SK-N-SH (cell line): ENCODE measurements at regions not wholly inside any gene's neighbourhood (a gene's known extent, or its start where the extent isn't known, plus 50 kb on each side); places are given as distances from the start of the nearest gene placed in this dataset.

Experiments
- CTCF ChIA-PET: fragments of 300-600, 350-600 bp; formaldehyde crosslinking; extraction: SDS; loops from one replicate; lab custom pipeline; 2021; lab: Yijun Ruan, JAX
- POLR2A ChIA-PET: fragments of 350-600 bp; sonication (Branson Sonifier 250); formaldehyde crosslinking; extraction: SDS; loops from one replicate; lab custom pipeline; 2020; ENCODE audit warnings: antibody characterized with exemption, inconsistent platforms; lab: Yijun Ruan, JAX
- DNase-seq: peaks from one replicate; pipeline ENCODE4 v3.0.0; 2012
- H2AFZ ChIP-seq: fragments of 200-600 bp; sonication (generic); 2 replicates; pipeline ENCODE4 v1.8.1; 2016; ENCODE audit warnings: antibody characterized with exemption, mild to moderate bottlenecking, low read depth
- H3F3A ChIP-seq: fragments of 200-600 bp; sonication (generic); replicated peaks from 2 replicates; pipeline ENCODE3; 2016; ENCODE audit warnings: antibody characterized with exemption, mild to moderate bottlenecking; ENCODE audit not compliant: insufficient read depth
- H3K27ac ChIP-seq, 2 experiments: fragments of 200-500 bp in 1 of 2; fragments of 200-600 bp in 1 of 2; sonication (Bioruptor generic) in 1 of 2; sonication (generic), shearing (Covaris generic) in 1 of 2; 2 replicates each; pipeline versions ENCODE4 v1.5.1 to v1.6.1; 2014 to 2016; ENCODE audit warnings: low read depth in 2 of 2, inconsistent platforms in 1 of 2, low read length in 1 of 2, mild to moderate bottlenecking in 1 of 2, mixed read lengths in 1 of 2
- H3K27me3 ChIP-seq: fragments of 200-600 bp; sonication (generic), shearing (Covaris generic); 2 replicates; pipeline ENCODE4 v1.6.1; 2016; ENCODE audit warnings: mixed run types; ENCODE audit not compliant: insufficient read depth
- H3K36me3 ChIP-seq, 2 experiments: fragments of 200-500 bp in 1 of 2; fragments of 200-600 bp in 1 of 2; sonication (Bioruptor generic) in 1 of 2; sonication (generic) in 1 of 2; replicated peaks in 1 of 2; 2 replicates each; pipeline versions ENCODE3 to v1.5.1; 2014 to 2016; ENCODE audit warnings: low read length in 1 of 2, mild to moderate bottlenecking in 1 of 2; ENCODE audit not compliant: insufficient read depth in 2 of 2, control insufficient read depth in 1 of 2
- H3K4me1 ChIP-seq, 2 experiments: fragments of 200-500 bp in 1 of 2; fragments of 200-600 bp in 1 of 2; sonication (Bioruptor generic) in 1 of 2; sonication (generic), shearing (Covaris generic) in 1 of 2; 2 replicates each; pipeline versions ENCODE4 v1.5.1 to v1.6.1; 2014 to 2016; ENCODE audit warnings: low read depth in 1 of 2, low read length in 1 of 2, mixed run types in 1 of 2; ENCODE audit not compliant: insufficient read depth in 2 of 2, control insufficient read depth in 1 of 2
- H3K4me2 ChIP-seq: fragments of 200-600 bp; sonication (generic), shearing (Covaris generic); 2 replicates; pipeline ENCODE4 v1.6.1; 2017; ENCODE audit warnings: mixed run types
- H3K4me3 ChIP-seq, 2 experiments: fragments of 200-500 bp in 1 of 2; fragments of 200-600 bp in 1 of 2; sonication (Bioruptor generic) in 1 of 2; sonication (generic), shearing (Covaris generic) in 1 of 2; 2 replicates each; pipeline versions ENCODE4 v1.5.1 to v1.8.1; 2014 to 2016; ENCODE audit warnings: low read depth in 2 of 2, inconsistent platforms in 1 of 2, low read length in 1 of 2, mild to moderate bottlenecking in 1 of 2, mixed read lengths in 1 of 2, moderate library complexity in 1 of 2
- H3K79me2 ChIP-seq: fragments of 200-600 bp; sonication (generic); 2 replicates; pipeline ENCODE4 v1.8.1; 2017; ENCODE audit warnings: mild to moderate bottlenecking; ENCODE audit not compliant: insufficient read depth
- H3K9ac ChIP-seq: fragments of 200-600 bp; sonication (generic); 2 replicates; pipeline ENCODE4 v1.6.1; 2017; ENCODE audit warnings: mixed run types
- H3K9me2 ChIP-seq: fragments of 200-600 bp; sonication (generic); 2 replicates; pipeline ENCODE4 v1.6.1; 2017; ENCODE audit warnings: mixed run types
- H3K9me3 ChIP-seq: fragments of 200-600 bp; sonication (generic); 2 replicates; pipeline ENCODE4 v1.6.1; 2017; ENCODE audit warnings: mixed run types, mild to moderate bottlenecking, moderate library complexity
- H4K20me1 ChIP-seq: fragments of 200-600 bp; sonication (generic); 2 replicates; pipeline ENCODE4 v1.6.1; 2017; ENCODE audit warnings: mild to moderate bottlenecking, mixed run types; ENCODE audit not compliant: insufficient read depth
- CHD2 ChIP-seq: fragments of 150-350 bp; IDR thresholded peaks from 2 replicates; pipeline ENCODE4 v1.6.1; 2018; ENCODE audit warnings: low read length; ENCODE audit not compliant: partially characterized antibody
- EP300 ChIP-seq, 2 experiments: IDR thresholded peaks; 2 replicates each; pipeline versions ENCODE4 v1.4.0 to v1.6.1; 2012; ENCODE audit warnings: borderline replicate concordance in 1 of 2, low read depth in 1 of 2, low read length in 1 of 2
- FOSL2 ChIP-seq: IDR thresholded peaks from 2 replicates; pipeline ENCODE4 v1.4.0; 2012; ENCODE audit warnings: low read depth, mild to moderate bottlenecking, moderate library complexity, borderline replicate concordance
- FOXJ3 ChIP-seq: sonication (generic); formaldehyde crosslinking; IDR thresholded peaks from 2 replicates; pipeline ENCODE4 v1.5.1; 2020; ENCODE audit warnings: mild to moderate bottlenecking, missing genetic modification reagents
- FOXM1 ChIP-seq: IDR thresholded peaks from 2 replicates; pipeline ENCODE4 v1.4.0; 2012; ENCODE audit warnings: low read depth, mild to moderate bottlenecking
- GABPA ChIP-seq: IDR thresholded peaks from 2 replicates; pipeline ENCODE4 v1.4.0; 2012; ENCODE audit warnings: low read depth, mild to moderate bottlenecking
- GATA2 ChIP-seq: sonication (generic); formaldehyde crosslinking; IDR thresholded peaks from 2 replicates; pipeline ENCODE4 v1.5.0; 2020; ENCODE audit warnings: mild to moderate bottlenecking, missing genetic modification reagents
- MXI1 ChIP-seq: IDR thresholded peaks from 2 replicates; pipeline ENCODE4 v1.6.1; 2012; ENCODE audit warnings: mild to moderate bottlenecking, low read depth, low read length, improper control_type of control experiment
- NFIC ChIP-seq: IDR thresholded peaks from 2 replicates; pipeline ENCODE4 v1.4.0; 2012; ENCODE audit warnings: borderline replicate concordance
- POLR2AphosphoS5 ChIP-seq: IDR thresholded peaks from 2 replicates; pipeline ENCODE4 v1.6.1; 2012; ENCODE audit warnings: low read depth, low read length
- RCOR1 ChIP-seq: fragments of 150-350 bp; IDR thresholded peaks from 2 replicates; pipeline ENCODE4 v1.6.1; 2017; ENCODE audit warnings: antibody characterized with exemption, low read length
- RFX5 ChIP-seq: IDR thresholded peaks from 2 replicates; pipeline ENCODE4 v1.6.1; 2012; ENCODE audit warnings: mild to moderate bottlenecking, improper control_type of control experiment, low read length
- RXRA ChIP-seq: IDR thresholded peaks from 2 replicates; pipeline ENCODE4 v1.4.0; 2012; ENCODE audit warnings: low read depth, mild to moderate bottlenecking, borderline replicate concordance
- SIN3A ChIP-seq: IDR thresholded peaks from 2 replicates; pipeline ENCODE4 v1.6.1; 2012; ENCODE audit warnings: low read depth, mild to moderate bottlenecking, low read length, moderate library complexity, borderline replicate concordance
- SMC3 ChIP-seq: IDR thresholded peaks from 2 replicates; pipeline ENCODE4 v1.6.1; 2012; ENCODE audit warnings: low read depth, low read length, improper control_type of control experiment
- TEAD4 ChIP-seq: IDR thresholded peaks from 2 replicates; pipeline ENCODE4 v1.4.0; 2012; ENCODE audit warnings: mild to moderate bottlenecking, borderline replicate concordance; ENCODE audit not compliant: insufficient read depth
- YY1 ChIP-seq: IDR thresholded peaks from 2 replicates; pipeline ENCODE4 v1.4.0; 2012; ENCODE audit warnings: low read depth, mild to moderate bottlenecking
- WGBS: methylation state at CpG from one replicate; pipeline ENCODE4 v1.1.6; 2017; ENCODE audit warnings: low lambda C conversion rate; 5-methylcytosine and 5-hydroxymethylcytosine counted together
- TF ChIP-seq, protein P1 (sequence below): IDR thresholded peaks from 2 replicates; pipeline ENCODE4 v1.6.1; 2012; ENCODE audit warnings: mild to moderate bottlenecking, low read depth, low read length, moderate library complexity
- TF ChIP-seq, protein P2 (sequence below): IDR thresholded peaks from 2 replicates; pipeline ENCODE4; 2012
- TF ChIP-seq, protein P3 (sequence below): IDR thresholded peaks from 2 replicates; pipeline ENCODE4 v1.4.0; 2012; ENCODE audit warnings: low read depth, borderline replicate concordance
- TF ChIP-seq, protein P4 (sequence below): IDR thresholded peaks from 2 replicates; pipeline ENCODE4 v1.4.0; 2012; ENCODE audit warnings: low read depth, borderline replicate concordance

DNA sequence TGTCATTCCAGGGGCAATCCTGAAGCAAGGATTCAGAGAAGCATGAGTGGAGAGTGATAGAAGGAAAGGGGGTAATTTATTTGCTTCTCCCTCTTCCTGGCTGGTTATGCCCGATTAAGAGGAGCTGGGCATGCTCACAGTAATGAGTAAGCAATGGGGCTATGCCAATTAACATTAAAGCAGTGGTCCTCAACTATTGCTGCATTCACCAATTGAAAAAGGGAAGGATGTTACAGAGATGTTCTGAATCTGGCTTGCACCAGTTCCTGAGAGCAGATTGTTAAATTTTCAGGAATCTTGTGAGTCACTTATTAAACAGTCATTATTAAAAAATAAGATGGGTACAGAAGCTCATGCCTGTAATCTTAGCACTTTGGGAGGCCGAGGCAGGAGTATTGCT, 85.9 kb upstream of the ZBTB20 start:
- Histone ChIP-seq H3F3A (no peaks in the 10 kb centered on the region), H3K27ac (peak overlapping the region in 1 of 2 experiments; percentile 44; a peak in 2 of 4 replicates)
- no peak for DNase-seq

DNA sequence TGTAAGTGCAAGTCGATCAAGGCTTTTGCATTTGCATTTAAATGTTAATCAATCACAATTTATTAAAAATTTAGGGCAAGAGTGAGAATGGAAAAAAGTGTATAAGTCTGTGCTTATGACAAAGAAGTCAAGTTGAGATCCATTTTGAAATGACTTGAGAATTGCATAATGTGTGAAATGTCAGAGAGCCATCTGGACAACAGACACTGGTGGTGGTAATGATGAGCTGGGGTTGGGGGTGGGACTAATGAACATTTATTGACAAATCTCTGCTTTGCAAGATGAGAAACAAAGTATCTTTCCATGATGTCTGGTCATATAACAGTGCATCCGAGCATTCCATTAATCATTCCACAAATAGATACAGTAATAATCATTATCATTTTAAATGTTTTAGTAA, 89.4 kb upstream of the ZBTB20 start:
- H3K4me2 ChIP-seq = no peak overlapping the region
- no peak overlapping the region for H3K9ac ChIP-seq
- H3K27ac ChIP-seq = no peak overlapping the region
- ChIA-PET CTCF (interaction anchor here (3.0 kb wide), 1 partner anchor 548 kb away, joined by 10 read pairs; no protein-coding TSS in a partner anchor), POLR2A (no interaction called here)
- H3K9me3 ChIP-seq = no peaks in the 10 kb centered on the region
- peaks cover 9 to 12% of the 10 kb centered on the region in 2 experiments; a peak in 3 of 4 replicates for H3K4me1 ChIP-seq
- no peaks in the 10 kb centered on the region for H3K79me2 ChIP-seq
- H2AFZ ChIP-seq = no peak overlapping the region
- DNase-seq = no peak
- 89% methylated on average over 2 of the region's 2 CpGs for WGBS
- H3K27me3 ChIP-seq = no peaks in the 10 kb centered on the region
- no peaks in the 10 kb centered on the region for H3K36me3 ChIP-seq
- peaks cover 22% of the 10 kb centered on the region for H3F3A ChIP-seq
- no peak overlapping the region for H3K4me3 ChIP-seq
- no peaks in the 10 kb centered on the region for H4K20me1 ChIP-seq
- no peaks in the 10 kb centered on the region for H3K9me2 ChIP-seq
- TF ChIP-seq TEAD4 = no peak
- TF ChIP-seq, protein P1, sequence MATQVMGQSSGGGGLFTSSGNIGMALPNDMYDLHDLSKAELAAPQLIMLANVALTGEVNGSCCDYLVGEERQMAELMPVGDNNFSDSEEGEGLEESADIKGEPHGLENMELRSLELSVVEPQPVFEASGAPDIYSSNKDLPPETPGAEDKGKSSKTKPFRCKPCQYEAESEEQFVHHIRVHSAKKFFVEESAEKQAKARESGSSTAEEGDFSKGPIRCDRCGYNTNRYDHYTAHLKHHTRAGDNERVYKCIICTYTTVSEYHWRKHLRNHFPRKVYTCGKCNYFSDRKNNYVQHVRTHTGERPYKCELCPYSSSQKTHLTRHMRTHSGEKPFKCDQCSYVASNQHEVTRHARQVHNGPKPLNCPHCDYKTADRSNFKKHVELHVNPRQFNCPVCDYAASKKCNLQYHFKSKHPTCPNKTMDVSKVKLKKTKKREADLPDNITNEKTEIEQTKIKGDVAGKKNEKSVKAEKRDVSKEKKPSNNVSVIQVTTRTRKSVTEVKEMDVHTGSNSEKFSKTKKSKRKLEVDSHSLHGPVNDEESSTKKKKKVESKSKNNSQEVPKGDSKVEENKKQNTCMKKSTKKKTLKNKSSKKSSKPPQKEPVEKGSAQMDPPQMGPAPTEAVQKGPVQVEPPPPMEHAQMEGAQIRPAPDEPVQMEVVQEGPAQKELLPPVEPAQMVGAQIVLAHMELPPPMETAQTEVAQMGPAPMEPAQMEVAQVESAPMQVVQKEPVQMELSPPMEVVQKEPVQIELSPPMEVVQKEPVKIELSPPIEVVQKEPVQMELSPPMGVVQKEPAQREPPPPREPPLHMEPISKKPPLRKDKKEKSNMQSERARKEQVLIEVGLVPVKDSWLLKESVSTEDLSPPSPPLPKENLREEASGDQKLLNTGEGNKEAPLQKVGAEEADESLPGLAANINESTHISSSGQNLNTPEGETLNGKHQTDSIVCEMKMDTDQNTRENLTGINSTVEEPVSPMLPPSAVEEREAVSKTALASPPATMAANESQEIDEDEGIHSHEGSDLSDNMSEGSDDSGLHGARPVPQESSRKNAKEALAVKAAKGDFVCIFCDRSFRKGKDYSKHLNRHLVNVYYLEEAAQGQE = no peak
- TF ChIP-seq, protein P2, sequence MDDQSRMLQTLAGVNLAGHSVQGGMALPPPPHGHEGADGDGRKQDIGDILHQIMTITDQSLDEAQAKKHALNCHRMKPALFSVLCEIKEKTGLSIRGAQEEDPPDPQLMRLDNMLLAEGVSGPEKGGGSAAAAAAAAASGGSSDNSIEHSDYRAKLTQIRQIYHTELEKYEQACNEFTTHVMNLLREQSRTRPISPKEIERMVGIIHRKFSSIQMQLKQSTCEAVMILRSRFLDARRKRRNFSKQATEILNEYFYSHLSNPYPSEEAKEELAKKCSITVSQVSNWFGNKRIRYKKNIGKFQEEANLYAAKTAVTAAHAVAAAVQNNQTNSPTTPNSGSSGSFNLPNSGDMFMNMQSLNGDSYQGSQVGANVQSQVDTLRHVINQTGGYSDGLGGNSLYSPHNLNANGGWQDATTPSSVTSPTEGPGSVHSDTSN = no peak
- TF ChIP-seq, protein P3, sequence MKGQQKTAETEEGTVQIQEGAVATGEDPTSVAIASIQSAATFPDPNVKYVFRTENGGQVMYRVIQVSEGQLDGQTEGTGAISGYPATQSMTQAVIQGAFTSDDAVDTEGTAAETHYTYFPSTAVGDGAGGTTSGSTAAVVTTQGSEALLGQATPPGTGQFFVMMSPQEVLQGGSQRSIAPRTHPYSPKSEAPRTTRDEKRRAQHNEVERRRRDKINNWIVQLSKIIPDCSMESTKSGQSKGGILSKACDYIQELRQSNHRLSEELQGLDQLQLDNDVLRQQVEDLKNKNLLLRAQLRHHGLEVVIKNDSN = no peak
- TF ChIP-seq NFIC = no peak
- no peak for TF ChIP-seq RXRA
- TF ChIP-seq FOSL2 = no peak
- TF ChIP-seq MXI1 = no peak
- no peak for TF ChIP-seq YY1

More for the DNA sequence above, 85.9 kb upstream of the ZBTB20 start:
- CTCF ChIA-PET = interaction anchor here (0.6 kb wide), 2 partner anchors 12 to 19 kb away, joined by 3 read pairs; no protein-coding TSS in a partner anchor
- Histone ChIP-seq H3K36me3 (no peaks in the 10 kb centered on the region), H3K4me2 (no peak overlapping the region), H3K9me3 (no peaks in the 10 kb centered on the region), H3K9me2 (no peaks in the 10 kb centered on the region), H3K79me2 (no peaks in the 10 kb centered on the region), H2AFZ (peak overlapping the region; percentile 69; the same call in 1 of the 2 replicates), H4K20me1 (no peaks in the 10 kb centered on the region), H3K9ac (no peak overlapping the region), H3K27me3 (no peaks in the 10 kb centered on the region), H3K4me3 (no peak overlapping the region), H3K4me1 (0 out of 4 replicates have a peak, but pooled peaks cover 0 to 2% of the 10 kb centered on the region in 2 experiments)
- 60% methylated on average over 2 of the region's 2 CpGs for WGBS
- TF ChIP-seq FOSL2 (no peak), CHD2 (no peak), POLR2AphosphoS5 (no peak), TEAD4 (no peak), SIN3A (no peak), RCOR1 (no peak), GATA2 (CRISPR knock-in tag) (no peak), FOXM1 (no peak), FOXJ3 (CRISPR knock-in tag) (no peak), SMC3 (no peak), EP300 (IDR thresholded peaks at IDR 0.05; ENCODE audit: borderline replicate concordance in 1 of 2, low read depth in 1 of 2, low read length in 1 of 2) (no peak), GABPA (no peak), NFIC (no peak), RFX5 (no peak)
- TF ChIP-seq, protein P2 = no peak
- TF ChIP-seq, protein P4, sequence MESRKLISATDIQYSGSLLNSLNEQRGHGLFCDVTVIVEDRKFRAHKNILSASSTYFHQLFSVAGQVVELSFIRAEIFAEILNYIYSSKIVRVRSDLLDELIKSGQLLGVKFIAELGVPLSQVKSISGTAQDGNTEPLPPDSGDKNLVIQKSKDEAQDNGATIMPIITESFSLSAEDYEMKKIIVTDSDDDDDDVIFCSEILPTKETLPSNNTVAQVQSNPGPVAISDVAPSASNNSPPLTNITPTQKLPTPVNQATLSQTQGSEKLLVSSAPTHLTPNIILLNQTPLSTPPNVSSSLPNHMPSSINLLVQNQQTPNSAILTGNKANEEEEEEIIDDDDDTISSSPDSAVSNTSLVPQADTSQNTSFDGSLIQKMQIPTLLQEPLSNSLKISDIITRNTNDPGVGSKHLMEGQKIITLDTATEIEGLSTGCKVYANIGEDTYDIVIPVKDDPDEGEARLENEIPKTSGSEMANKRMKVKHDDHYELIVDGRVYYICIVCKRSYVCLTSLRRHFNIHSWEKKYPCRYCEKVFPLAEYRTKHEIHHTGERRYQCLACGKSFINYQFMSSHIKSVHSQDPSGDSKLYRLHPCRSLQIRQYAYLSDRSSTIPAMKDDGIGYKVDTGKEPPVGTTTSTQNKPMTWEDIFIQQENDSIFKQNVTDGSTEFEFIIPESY = no peak
- POLR2A ChIA-PET = no interaction called here
